Endodermal cell (in vitro differentiated cells): ENCODE measurements at regions not wholly inside any gene's neighbourhood (a gene's known extent, or its start where the extent isn't known, plus 50 kb on each side); places are given as distances from the start of the nearest gene placed in this dataset.

Experiments
- DNase-seq: peaks from one replicate; pipeline ENCODE4 v3.0.0-alpha.2; 2017
- H3K27ac ChIP-seq: 2 replicates; pipeline ENCODE4 v1.5.1; 2013; ENCODE audit warnings: mild to moderate bottlenecking, low read depth, low read length, moderate library complexity
- H3K27me3 ChIP-seq: 2 replicates; pipeline ENCODE4 v1.6.1; 2013; ENCODE audit warnings: mild to moderate bottlenecking, low read length, moderate library complexity; ENCODE audit not compliant: insufficient read depth, control insufficient read depth, poor library complexity, severe bottlenecking
- H3K36me3 ChIP-seq: 2 replicates; pipeline ENCODE4 v1.7.0; 2013; ENCODE audit warnings: mild to moderate bottlenecking, low read length, moderate library complexity; ENCODE audit not compliant: control insufficient read depth, insufficient read depth
- H3K4me1 ChIP-seq: one replicate; pipeline ENCODE4 v1.7.0; 2013; ENCODE audit warnings: low read length; ENCODE audit not compliant: control insufficient read depth, insufficient read depth
- H3K4me3 ChIP-seq: 2 replicates; pipeline ENCODE4 v1.5.1; 2013; ENCODE audit warnings: mild to moderate bottlenecking, low read length, moderate library complexity
- H3K9ac ChIP-seq: 2 replicates; pipeline ENCODE4 v1.6.1; 2013; ENCODE audit warnings: mild to moderate bottlenecking, low read length, moderate library complexity; ENCODE audit not compliant: poor library complexity, severe bottlenecking; ENCODE audit errors: extremely low read depth
- H3K9me3 ChIP-seq: 2 replicates; pipeline ENCODE4 v1.6.1; 2013; ENCODE audit warnings: mild to moderate bottlenecking, low read length, moderate library complexity; ENCODE audit not compliant: control insufficient read depth
- H3K27ac Mint-ChIP-seq: 2 replicates; pipeline ENCODE4 v1.8.0; 2020; ENCODE audit warnings: mixed read lengths
- H3K27me3 Mint-ChIP-seq: 2 replicates; pipeline ENCODE4 v1.8.0; 2021; ENCODE audit warnings: mild to moderate bottlenecking, mixed read lengths; ENCODE audit not compliant: insufficient read depth
- H3K36me3 Mint-ChIP-seq: 2 replicates; pipeline ENCODE4 v1.8.0; 2020; ENCODE audit warnings: low read depth, mixed read lengths
- H3K4me1 Mint-ChIP-seq: 2 replicates; pipeline ENCODE4 v1.8.0; 2020; ENCODE audit warnings: mixed read lengths
- H3K4me3 Mint-ChIP-seq: 2 replicates; pipeline ENCODE4 v1.8.0; 2020; ENCODE audit warnings: mild to moderate bottlenecking, moderate library complexity, mixed read lengths
- H3K9me3 Mint-ChIP-seq: 2 replicates; pipeline ENCODE4 v1.8.0; 2020; ENCODE audit warnings: mild to moderate bottlenecking, mixed read lengths
- WGBS, 2 experiments: methylation state at CpG; one replicate each; pipeline versions ENCODE4 v1.1.5 to v1.1.7; 2013; ENCODE audit warnings: missing lambda C conversion rate in 2 of 2, mixed read lengths in 1 of 2; ENCODE audit not compliant: insufficient coverage in 1 of 2, insufficient read length in 1 of 2; 5-methylcytosine and 5-hydroxymethylcytosine counted together
- TF ChIP-seq, protein P1 (sequence below): fragments of 200-600 bp; sonication (generic); conservative IDR thresholded peaks from 2 replicates; pipeline ENCODE4 v1.5.0; 2021; ENCODE audit warnings: antibody characterized with exemption, mild to moderate bottlenecking

DNA sequence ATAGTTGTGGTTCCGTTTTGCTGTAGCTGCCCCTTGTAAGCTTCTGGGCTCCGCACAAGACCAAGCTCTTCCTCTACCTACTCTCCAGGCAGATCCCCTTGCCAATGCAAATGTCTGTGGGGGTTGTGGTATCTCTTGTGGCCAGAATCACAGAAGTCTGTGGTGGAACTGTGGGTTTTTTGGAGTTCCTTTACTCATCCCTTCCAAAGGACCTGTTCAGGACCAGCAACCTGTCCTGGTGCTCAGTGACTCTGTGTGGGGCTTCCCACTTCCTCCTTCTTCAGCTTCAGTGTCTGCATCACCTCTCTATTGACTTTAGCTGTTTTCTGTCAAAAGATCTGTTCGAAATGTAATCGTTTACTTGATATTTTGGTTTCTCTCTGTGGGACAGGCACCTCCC, 441.3 kb upstream of the ADAMTSL1 start:
- Histone ChIP-seq H3K27me3 (peaks cover 73% of the 10 kb centered on the region), H3K27ac (no peak overlapping the region), H3K4me1 (no peaks in the 10 kb centered on the region), H3K9ac (no peak overlapping the region), H3K36me3 (no peaks in the 10 kb centered on the region), H3K4me3 (no peak overlapping the region), H3K9me3 (peaks cover 10% of the 10 kb centered on the region)
- WGBS, 2 experiments: 89 to 100% methylated on average over 2 to 3 of the region's 4 CpGs
- Mint-ChIP-seq H3K4me3 (no peak overlapping the region), H3K27me3 (peaks cover 44% of the 10 kb centered on the region), H3K9me3 (peaks cover 2% of the 10 kb centered on the region), H3K27ac (no peak overlapping the region), H3K4me1 (peaks cover 17% of the 10 kb centered on the region), H3K36me3 (no peaks in the 10 kb centered on the region)
- TF ChIP-seq, protein P1, sequence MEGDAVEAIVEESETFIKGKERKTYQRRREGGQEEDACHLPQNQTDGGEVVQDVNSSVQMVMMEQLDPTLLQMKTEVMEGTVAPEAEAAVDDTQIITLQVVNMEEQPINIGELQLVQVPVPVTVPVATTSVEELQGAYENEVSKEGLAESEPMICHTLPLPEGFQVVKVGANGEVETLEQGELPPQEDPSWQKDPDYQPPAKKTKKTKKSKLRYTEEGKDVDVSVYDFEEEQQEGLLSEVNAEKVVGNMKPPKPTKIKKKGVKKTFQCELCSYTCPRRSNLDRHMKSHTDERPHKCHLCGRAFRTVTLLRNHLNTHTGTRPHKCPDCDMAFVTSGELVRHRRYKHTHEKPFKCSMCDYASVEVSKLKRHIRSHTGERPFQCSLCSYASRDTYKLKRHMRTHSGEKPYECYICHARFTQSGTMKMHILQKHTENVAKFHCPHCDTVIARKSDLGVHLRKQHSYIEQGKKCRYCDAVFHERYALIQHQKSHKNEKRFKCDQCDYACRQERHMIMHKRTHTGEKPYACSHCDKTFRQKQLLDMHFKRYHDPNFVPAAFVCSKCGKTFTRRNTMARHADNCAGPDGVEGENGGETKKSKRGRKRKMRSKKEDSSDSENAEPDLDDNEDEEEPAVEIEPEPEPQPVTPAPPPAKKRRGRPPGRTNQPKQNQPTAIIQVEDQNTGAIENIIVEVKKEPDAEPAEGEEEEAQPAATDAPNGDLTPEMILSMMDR: no peak
- no peak for DNase-seq

DNA sequence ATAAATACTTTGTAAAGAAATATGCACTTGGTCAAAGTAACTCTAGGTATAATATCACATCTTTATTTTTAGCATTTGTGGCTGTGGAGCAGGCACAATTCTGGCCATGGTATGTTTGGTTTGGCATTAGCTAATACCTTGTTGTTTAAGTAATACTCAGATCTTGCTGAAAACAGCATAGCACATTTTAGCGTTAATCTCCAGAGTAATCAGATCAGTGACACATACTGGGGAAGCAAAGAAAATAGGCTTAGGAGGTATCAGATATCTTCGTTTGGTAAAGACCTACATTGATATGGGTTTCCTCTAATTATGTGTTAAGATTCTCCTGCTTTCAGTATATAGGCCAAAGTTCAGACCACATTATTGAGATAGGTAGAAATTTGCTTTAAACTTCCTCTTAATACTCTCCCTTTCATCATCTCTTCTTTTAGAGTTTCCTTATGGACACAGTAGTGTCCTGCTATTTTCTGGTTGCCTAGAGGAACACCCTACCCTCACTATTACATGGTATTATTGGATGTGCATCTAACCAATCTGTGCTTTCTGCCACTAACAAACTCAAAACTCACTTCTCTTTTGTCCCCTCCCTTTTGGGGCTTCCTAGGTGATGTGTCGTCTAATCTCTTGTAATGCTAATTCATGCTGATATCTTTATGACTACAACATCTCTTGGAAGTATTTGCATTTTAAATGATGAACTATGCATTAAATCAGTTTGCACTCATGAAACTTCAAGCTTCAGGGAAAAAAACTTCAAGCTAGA, 437.3 kb upstream of the ADAMTSL1 start:
- no peaks in the 10 kb centered on the region for H3K36me3 ChIP-seq
- H3K27ac Mint-ChIP-seq: no peak overlapping the region
- no peak overlapping the region for H3K4me3 Mint-ChIP-seq
- peaks cover 89% of the 10 kb centered on the region for H3K27me3 ChIP-seq
- DNase-seq: no peak
- H3K9me3 ChIP-seq: peaks cover 2% of the 10 kb centered on the region
- H3K27ac ChIP-seq: no peak overlapping the region
- 30 to 80% methylated on average over 1 to 3 of the region's 3 CpGs for WGBS, 2 experiments
- TF ChIP-seq, protein P1: no peak
- no peaks in the 10 kb centered on the region for H3K36me3 Mint-ChIP-seq
- H3K9me3 Mint-ChIP-seq: no peaks in the 10 kb centered on the region
- H3K4me3 ChIP-seq: peak overlapping the region; percentile 2
- H3K4me1 ChIP-seq: no peaks in the 10 kb centered on the region
- H3K27me3 Mint-ChIP-seq: peaks cover 60% of the 10 kb centered on the region
- H3K4me1 Mint-ChIP-seq: peaks cover 23% of the 10 kb centered on the region
- H3K9ac ChIP-seq: no peak overlapping the region

DNA sequence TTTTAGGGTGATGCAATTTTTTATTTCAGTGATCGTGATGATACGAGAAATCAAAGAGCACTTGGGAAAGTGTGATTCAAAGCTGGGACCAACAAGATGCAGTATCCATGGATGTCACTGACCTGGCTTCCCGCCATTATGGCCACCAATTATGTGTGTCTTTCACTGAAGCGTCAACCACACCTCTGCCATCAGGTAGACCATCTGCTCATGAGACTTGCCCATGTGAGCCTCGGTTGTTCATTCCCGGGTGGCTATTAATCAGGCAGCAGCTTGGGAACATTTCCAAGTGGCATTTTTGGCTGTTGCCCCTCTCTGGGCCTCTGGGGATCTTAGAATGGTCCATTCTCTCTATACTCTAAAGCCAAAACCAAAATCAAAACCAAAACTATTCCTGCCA, 436.0 kb upstream of the ADAMTSL1 start:
- Mint-ChIP-seq H3K27me3 (peaks cover 71% of the 10 kb centered on the region), H3K27ac (no peak overlapping the region), H3K9me3 (no peaks in the 10 kb centered on the region), H3K4me1 (peaks cover 23% of the 10 kb centered on the region), H3K36me3 (no peaks in the 10 kb centered on the region), H3K4me3 (no peak overlapping the region)
- no peak overlapping the region for H3K27ac ChIP-seq
- 85 to 86% methylated on average over 6 of the region's 6 CpGs for WGBS, 2 experiments
- H3K4me3 ChIP-seq: no peak overlapping the region
- H3K9me3 ChIP-seq: no peaks in the 10 kb centered on the region
- H3K9ac ChIP-seq: no peak overlapping the region
- no peaks in the 10 kb centered on the region for H3K36me3 ChIP-seq
- no peaks in the 10 kb centered on the region for H3K4me1 ChIP-seq
- H3K27me3 ChIP-seq: peaks cover 89% of the 10 kb centered on the region
- no peak for DNase-seq
- TF ChIP-seq, protein P1: no peak
